HG02970 (cell line): ENCODE measurements at regions not wholly inside any gene's neighbourhood (a gene's known extent, or its start where the extent isn't known, plus 50 kb on each side); places are given as distances from the start of the nearest gene placed in this dataset.
A peak's percentile ranks its signal among the peaks of the same experiment; 100 is the strongest.
"Not testable (repeated sequence)": the region's sequence is repeated elsewhere in the genome, so short reads cannot be mapped to it uniquely, and the experiment has no call there.

Experiments
- ATAC-seq: cut with Tn5 transposase; IDR thresholded peaks from one replicate; pipeline ENCODE4 v1.9.1; 2021; ENCODE audit warnings: mild to moderate bottlenecking, moderate library complexity, moderate number of reproducible peaks; ENCODE audit not compliant: unreplicated experiment, low FRiP score

DNA sequence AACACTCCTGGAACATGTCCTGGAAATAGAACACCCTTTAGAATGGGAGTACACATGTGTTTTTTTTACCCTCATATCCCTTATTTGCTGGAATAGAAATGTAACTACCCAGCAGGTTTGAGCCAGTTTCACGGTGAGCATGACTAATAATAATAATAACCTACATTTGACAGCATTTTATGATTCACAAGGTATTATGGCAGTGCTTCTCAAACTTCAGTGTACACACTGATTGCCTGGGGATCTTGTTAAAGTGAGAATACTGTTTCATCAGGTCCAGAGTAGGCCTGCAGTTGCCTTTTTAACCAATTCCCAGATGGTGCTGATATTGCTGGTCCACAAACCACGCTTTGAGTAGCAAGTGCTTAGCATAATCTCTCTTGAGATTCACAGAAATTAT is 63.9 kb downstream of the NFKBIZ start:
- ATAC-seq, result no peak

DNA sequence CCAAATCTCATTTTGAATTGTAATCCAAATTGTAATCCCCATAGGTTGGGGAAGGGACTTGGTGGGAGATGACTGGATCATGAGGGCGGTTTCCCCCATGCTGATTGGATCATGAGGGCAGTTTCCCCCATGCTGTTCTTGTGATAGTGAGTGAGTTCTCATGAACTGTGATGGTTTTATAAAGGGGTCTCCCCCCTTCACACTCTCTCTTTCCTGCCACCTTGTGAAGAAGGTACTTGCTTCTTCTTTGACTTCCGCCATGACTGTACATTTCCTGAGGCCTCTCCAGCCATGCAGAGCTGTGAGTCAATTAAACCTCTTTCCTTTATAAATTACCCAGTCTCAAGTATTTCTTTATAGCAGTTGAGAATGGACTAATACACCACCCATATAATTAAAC is 68.4 kb downstream of the NFKBIZ start:
- ATAC-seq, result not testable (repeated sequence)

DNA sequence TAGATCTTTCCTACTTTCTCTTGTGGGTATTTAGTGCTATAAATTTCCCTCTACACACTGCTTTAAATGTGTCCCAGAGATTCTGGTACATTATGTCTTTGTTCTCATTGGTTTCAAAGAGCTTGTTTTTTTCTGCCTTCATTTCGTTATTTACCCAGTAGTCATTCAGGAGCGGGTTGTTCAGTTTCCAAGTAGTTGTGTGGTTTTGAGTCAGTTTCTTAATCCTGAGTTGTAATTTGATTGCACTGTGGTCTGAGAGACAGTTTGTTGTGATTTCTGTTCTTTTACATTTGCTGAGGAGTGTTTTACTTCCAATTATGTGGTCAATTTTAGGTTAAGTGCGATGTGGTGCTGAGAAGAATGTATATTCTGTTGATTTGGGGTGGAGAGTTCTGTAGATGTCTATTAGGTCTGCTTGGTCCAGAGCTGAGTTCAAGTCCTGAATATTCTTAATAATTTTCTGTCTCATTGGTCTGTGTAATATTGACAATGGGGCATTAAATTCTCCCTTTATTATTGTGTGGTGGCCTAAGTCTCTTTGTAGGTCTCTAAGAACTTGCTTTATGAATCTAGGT is 72.9 kb downstream of the NFKBIZ start:
- ATAC-seq, result not testable (repeated sequence)

DNA sequence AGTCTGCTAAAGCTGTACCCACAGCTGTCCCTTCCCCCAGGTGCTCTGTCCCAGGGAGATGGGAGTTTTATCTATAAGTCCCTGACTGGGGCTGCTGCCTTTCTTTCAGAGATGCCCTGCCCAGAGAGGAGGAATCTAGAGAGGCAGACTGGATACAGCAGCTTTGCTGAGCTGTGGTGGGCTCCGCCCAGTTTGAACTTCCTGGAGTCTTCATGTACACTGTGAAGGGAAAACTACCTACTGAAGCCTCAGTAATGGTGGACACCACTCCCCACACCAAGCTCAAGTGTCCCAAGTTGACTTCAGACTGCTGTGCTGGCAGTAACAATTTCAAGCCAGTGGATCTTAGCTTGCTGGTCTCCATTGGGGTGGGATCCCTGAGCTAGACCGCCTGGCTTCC is 75.3 kb downstream of the NFKBIZ start:
- ATAC-seq, result not testable (repeated sequence)

DNA sequence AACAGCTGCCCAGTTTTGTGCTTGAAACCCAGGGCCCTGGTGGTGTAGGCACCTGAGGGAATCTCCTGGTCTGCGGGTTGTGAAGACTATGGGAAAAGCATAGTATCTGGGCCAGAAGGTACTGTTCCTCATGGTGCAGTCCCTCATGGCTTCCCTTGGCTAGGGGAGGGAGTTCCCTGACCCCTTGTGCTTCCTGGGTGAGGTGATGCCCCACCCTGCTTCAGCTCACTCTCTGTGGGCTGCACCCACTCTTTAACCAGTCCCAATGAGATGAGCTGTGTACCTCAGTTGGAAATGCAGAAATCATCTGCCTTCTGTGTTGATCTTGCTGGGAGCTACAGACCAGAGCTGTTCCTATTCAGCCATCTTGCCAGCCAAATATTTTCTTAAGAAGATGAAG is 75.8 kb downstream of the NFKBIZ start:
- ATAC-seq, result not testable (repeated sequence)

DNA sequence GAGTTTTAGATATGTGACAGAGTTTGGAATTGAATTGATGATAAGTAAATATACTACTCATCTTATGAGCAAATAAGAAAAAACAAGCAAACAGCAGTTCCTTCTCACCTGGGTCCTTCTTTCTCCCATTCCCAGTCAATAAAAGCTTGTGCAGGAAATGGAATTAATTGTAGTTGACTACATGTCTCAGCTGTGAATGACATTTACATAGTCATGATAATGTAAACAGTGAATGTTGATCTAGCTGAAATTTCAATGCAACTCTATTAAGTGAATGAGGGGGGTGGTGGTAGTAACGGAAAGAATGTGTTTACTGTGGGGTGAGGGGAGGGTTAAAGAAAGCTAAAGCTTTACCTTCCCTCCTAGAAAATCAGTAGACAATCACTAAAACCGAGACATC is 76.2 kb downstream of the NFKBIZ start:
- ATAC-seq, result no peak

DNA sequence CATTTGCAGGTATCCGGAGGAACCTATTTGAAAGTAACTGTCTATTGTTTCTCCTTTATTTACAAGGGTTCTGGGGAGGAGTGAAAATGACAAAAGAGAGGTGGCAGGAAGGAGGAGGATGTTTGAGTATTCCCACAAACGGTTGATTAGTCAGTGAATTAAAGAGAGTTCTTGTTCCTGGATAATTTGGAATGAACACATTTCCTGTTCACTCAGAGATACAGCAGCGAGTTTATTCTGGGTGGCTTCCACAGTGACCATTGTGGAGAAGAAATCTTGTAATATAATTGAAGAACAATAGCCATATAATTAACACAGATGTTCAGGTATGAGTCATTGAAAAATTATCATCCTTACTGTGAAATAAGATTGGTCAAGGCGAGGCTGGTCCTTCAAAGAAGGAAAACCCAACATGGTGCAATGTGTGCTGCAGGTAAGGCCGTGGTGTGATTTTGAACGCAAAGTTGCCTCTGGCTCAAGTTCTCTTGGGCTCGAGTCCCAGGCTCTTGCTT is 77.3 kb downstream of the NFKBIZ start:
- ATAC-seq, result no peak

DNA sequence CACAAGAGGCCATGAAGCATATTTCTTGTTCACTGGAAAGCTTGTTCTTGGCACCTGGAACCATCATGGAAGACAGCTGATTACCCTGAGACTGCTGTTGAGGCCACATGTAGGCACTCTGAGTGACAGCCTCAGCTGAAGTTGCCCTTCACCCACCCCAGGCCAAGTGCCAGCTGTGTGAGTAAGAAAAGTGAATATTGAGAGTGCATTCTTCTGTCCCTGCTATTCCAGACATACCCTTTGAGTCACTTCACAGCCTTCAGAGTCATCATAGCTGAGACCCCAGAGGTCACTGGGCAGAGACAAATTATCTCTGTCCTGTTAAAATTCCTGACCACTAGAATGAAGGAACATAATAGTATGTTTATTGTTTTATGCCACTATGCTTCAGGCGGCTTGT is 79.6 kb downstream of the NFKBIZ start:
- no peak for ATAC-seq

DNA sequence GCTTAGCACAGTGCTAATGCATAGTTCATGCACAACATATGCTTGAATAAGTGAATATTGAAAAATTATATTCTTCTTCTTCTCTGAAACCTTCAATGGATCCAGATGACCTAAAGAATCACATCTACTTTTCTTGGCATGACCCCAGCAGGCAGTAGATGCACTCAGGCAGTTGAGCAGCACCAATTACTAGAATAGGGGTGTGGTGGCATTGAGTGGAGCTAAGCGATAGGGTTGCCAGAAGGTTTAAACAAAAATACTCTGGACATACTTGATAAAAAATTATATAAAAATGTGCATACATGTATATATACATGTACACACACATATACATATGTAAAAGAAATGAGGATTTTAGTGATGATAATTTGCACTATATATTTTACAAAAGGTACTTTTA is 81.8 kb downstream of the NFKBIZ start:
- no peak for ATAC-seq

DNA sequence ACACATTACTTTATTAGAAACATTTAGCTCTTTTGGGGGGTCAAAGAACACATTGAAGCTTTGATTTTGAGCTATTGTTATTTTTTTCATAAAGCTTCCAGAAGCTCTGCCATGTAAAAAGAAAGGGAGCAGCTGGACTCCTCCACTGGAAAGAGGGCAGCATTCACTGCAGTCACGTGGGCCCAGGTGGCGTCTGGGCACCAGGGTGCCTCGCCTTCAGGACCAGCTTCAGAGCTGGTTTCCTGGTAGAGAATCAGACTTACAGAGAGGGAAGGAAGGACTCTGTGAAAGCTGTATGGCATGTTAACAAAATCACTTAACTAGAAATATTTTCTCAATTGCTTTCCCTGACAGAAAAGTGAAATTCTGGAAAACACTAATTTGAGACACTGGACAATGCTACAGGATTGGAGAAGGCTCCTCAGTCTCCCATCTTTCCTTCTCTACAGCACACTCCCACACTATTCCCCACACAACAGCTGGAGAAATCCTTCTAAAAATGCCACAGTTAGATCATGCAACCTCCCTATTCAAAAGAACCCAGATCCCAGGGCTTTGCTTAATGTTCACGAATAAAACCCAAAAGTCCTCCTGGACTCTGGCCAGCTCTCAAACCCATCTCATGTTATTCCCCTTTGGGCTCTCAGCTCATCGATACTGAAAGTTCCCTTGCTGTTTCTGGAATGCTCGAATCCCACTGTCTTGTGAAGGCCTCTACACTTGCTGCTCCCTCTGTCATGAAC is 83.2 kb downstream of the NFKBIZ start:
- ATAC-seq, result no peak

DNA sequence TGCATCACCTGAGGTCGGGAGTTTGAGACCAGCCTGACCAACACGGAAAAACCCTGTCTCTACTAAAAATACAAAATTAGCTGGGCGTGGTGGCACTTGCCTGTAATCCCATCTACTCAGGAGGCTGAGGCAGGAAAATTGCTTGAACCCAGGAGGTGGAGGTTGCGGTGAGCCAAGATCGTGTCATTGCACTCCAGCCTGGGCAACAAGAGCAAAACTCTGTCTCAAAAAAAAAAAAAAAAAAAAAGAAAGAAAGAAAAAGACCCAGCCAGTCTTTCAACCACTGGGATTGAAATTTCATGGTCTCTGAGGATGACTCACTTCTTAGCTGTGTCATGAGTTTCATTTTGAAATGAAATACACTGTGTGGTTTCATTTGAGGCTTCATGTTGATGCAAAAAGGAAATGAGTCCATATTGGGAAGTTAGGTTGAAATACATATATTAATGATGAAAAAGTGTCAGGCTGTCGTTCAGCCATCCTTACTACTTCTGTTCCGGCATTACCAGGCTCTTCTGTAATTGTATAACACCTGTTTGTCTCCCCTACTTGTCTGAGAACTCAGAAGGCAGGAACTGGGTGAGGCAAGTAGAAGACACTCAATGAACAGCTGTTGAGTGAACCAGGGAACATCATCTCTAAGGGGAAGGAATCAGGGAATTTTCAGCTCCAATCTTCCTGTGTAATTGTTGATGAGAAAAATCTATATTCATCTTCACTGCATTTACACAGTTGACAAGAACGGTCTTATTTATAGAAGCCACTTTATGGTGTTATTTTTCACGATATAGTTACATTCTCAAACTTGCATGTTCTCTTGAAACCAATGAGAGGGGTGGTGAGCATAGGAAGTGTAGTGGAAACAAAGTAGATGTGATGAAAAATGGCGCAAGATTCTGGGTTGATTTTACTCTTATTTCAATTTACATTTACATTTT is 87.4 kb downstream of the NFKBIZ start:
- peak; percentile 90 for ATAC-seq

DNA sequence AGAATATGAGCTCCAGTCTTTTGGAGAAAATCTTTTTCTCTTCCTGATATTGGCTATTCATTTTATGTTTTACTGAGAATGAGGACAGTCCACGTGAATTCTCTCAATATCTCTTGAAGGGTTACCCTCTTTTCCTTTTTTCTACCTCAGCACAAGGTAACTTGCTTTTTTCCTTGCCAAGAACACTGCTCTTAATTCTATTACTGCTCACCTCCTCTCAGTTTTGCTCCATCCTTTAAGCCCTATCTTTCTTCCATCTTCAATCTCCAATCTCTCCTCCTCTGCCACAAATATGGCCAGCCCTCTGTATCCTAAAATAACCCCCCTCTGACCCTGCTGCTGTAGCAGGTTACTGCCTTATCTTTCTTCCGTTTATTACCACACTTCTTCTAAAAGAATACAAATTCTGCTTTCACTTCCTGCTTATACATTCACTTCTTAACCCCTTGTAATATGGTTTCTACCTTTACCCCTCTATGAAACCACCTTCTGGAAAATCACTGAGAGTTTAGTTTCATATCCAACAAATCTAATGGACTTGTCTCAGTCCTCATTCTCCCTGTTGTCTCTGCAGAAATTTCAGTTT is 89.0 kb downstream of the NFKBIZ start:
- no peak for ATAC-seq

DNA sequence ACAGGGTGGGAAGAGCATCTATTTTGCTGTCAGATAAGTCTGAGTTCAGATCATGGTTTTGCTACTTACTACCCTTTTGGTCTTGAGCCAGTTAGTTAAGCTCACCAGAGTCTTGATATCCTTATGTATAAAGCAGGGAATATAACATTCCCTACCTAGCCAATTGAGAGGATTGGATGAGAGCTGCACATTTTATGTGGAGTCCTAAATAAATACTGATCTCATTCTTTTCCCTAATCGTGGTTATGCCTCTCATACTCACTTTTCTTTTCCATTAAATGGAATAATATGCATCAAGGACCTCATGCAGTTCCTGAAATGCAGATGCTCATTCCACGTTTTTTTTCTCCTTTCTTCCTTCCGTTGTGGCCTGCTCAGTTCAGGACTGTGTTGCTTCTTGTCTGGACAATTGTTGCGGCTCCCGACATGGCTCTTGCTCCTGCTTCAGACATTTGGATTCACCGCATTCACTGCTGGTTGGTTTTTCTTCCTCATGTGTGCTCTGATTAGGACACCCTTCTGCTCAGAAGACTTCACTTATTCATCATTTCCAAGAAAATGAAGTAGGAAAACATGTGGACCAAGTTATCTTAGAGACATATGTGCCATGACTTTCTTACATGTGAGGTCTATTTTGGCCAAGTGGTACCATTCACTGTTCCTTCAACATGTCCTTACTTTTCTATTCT is 90.2 kb downstream of the NFKBIZ start:
- ATAC-seq, result no peak

DNA sequence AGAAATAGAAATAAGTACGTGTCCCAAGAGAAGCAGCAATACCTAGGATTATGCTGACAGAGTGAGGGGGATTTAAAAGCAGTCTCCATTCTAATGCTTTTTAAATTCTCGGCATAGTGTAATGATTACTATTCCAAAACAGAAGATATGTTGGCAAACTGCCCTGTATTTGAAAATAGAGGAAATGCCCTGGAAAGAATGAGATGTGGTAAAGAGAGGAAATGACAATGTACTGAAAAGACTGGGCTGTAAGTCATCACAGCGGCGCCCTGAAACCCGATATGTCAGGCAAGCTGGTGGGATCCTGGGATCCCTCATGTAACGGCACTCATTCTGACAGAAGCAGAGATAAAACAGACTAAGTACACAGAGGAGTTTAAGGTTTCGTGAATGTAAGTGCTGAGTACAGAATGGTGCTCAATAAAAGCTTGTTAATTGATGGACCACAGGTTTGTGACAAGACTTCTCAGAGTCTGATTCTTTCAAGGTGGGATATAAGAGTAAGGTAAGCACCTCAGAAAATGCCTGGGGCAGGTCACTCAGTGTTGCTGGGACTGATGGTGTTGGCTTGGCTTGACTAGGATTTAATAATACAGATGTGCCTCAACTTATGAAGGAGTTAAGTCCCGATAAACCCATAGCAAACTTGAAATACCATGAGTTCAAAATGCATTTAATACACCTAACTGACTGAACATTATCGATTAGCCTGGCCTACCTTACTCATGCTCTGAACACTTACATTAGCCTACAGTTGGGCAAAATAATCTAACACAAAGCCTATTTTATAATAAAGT is 91.4 kb downstream of the NFKBIZ start:
- ATAC-seq, result no peak

DNA sequence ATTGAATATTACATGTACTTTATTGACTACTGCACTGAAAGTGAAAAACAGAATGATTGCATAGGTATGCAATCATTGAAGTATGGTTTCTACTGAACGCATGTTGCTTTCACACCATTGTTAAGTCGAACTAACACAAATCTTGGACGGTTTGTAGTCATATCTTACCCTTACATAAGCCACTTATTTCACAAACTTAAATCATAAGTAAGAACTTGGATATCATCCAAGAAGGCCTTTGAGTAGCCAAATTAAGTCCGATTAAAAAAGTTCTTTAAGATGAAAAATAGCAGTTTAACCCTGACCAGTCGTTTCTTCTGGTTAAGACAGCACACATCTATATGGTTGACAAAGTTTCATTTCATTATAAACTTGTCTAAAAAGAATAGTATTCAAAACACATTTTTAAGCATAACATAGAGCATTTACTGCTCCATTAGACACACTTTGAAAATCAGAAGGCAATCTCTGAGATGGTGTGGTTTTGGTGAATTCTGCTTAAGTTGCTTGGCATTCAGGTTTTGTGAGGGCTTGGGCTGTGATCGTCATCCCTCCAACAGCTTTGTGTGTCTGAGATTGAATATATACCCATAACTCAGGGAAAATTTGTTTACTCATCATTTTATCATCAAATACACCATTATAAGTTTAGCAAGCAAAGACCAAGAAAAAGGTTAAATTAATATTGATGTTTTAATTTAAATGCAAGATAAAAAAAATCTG is 92.2 kb downstream of the NFKBIZ start:
- no peak for ATAC-seq

DNA sequence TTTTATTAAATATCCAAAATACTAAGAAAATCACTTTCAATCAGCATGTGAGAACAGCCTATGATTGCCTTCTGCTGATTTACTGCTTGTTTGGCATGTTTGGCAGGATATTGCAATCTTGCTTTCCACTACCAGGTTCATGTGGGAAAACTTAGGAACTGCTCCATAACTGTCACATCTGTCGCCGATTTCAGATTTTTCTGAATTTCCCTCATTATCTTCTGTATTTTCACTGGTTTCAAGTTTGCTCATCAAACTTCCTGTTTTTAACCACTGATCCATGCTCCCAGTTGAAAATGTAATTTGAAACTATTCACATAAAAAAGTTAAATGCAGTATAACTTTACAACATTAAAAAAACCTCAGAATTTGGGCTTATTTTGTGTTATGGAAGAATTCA is 93.0 kb downstream of the NFKBIZ start:
- ATAC-seq, result no peak

DNA sequence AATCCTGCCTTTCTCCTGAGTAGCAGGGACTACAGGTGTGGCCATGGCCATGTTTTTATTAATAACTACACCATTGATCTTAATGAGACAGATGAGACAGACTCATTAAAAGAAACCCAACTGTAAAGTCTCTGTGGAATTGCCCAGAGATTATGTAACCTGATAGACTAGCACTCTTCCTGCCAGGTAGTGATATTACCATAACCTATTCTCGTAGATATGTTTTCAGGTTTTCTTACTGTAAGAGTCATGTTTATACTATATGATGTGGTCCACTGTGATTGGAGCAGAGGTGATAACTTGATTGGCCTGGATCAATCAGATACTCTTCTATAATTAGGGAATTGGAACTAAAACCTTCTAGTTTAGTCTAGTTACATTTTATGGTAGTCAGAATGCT is 93.7 kb downstream of the NFKBIZ start:
- no peak for ATAC-seq

DNA sequence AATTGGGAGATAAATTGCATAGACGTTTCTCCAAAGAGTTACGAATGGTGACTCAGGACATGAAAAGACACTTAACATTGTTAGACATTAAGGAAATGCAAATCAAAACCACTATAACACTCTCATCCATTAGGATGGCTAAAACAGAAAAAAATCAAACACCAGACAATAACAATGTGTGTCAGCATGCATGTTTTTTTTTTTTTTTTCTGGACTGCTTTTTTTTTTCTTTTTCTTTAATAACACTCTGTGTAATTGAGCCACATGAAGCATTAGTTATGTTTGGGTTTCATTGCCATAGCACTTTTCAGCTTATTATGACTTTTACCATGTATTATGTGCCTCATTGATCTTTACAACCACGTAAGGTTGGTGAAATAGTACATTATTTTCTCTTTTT is 95.0 kb downstream of the NFKBIZ start:
- ATAC-seq, result no peak

DNA sequence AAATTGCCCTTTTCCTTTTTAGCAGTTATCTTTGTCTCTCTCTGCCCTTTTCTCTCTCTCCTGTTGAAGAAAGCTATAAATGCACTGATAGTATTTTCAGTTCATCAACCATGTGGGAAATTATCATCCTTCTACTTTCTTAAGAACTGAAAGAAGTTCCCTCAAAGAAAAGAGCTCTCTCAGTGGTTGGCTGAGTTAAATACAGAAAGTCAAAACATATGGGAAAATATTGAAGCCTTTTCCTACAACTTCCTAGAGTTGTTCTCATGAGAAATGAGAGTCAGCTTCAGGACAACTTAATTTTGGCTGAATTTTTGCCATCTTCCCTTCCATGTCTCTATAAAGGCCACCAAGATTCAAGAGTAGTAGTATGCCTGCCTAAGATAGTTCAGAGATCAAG is 96.7 kb downstream of the NFKBIZ start:
- no peak for ATAC-seq
